SJCRH30 (cell line): ENCODE measurements at regions not wholly inside any gene's neighbourhood (a gene's known extent, or its start where the extent isn't known, plus 50 kb on each side); places are given as distances from the start of the nearest gene placed in this dataset.

Experiments used
- DNase-seq, 2 experiments: peaks; one replicate each; pipeline ENCODE4 v3.0.0-alpha.2; 2015 to 2020
- H3K27ac ChIP-seq: fragments of 250-450 bp; sonication (Bioruptor Pico); 2 replicates; pipeline ENCODE4 v1.5.1; 2020; ENCODE audit warnings: mild to moderate bottlenecking, moderate library complexity
- H3K27me3 ChIP-seq: fragments of 250-450 bp; sonication (Bioruptor Pico); 2 replicates; pipeline ENCODE4 v1.5.1; 2020; ENCODE audit warnings: mild to moderate bottlenecking, moderate library complexity
- H3K36me3 ChIP-seq: fragments of 250-450 bp; sonication (Bioruptor Pico); 2 replicates; pipeline ENCODE4 v1.5.1; 2020; ENCODE audit warnings: mild to moderate bottlenecking, moderate library complexity
- H3K4me1 ChIP-seq: fragments of 250-450 bp; sonication (Bioruptor Pico); 2 replicates; pipeline ENCODE4 v1.5.1; 2020; ENCODE audit warnings: mild to moderate bottlenecking, moderate library complexity
- H3K4me3 ChIP-seq: fragments of 250-450 bp; sonication (Bioruptor Pico); 2 replicates; pipeline ENCODE4 v1.5.1; 2020; ENCODE audit warnings: mild to moderate bottlenecking, moderate library complexity
- H3K9me3 ChIP-seq: fragments of 250-450 bp; sonication (Bioruptor Pico); replicated peaks from 2 replicates; pipeline ENCODE4 v1.5.1; 2020; ENCODE audit warnings: mild to moderate bottlenecking, moderate library complexity

DNA sequence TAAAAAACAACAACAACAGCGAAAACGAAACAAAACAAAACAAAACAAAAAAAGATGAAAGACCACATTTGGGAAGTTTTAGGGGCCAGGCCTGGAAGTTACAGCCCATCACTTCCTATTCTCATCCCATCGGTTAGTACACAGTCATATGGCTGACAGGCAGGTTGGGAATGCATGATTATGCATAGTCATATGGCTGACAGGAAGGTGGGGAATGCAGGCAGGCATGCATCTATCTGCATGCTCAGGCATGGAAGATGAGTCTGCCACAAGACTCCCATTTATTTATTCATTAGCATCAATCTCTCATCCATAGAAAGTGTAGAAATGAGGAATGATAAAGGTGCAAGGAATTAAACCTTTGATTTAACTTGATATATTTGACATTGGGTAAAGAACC, 325.3 kb upstream of the MEX3C start:
- Histone ChIP-seq H3K27me3 (no peaks in the 10 kb centered on the region), H3K4me1 (peaks cover 4% of the 10 kb centered on the region; the same call in 1 of the 2 replicates), H3K4me3 (no peak overlapping the region), H3K9me3 (no peaks in the 10 kb centered on the region), H3K36me3 (no peaks in the 10 kb centered on the region), H3K27ac (no peak overlapping the region)
- DNase-seq, result no peak

DNA sequence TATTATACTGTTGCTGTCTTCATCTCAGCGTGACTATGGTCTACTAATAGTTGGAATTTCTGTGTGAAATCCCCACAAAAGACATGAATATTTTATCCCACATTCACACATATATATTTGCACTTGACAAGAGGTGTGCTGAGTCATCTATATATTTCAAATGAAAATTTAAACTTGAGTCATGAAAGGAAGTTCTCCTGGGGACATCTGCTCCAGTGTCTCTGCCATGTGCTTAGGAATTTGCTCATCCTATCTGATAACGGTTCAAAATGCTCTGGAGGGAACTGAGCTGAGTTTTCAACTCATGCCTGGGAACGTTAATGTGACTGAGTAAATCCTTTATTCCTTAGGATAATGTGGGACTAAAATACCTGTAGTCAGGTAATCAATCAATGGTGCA, 326.2 kb upstream of the MEX3C start:
- H3K27me3 ChIP-seq, result no peaks in the 10 kb centered on the region
- no peak for DNase-seq

DNA sequence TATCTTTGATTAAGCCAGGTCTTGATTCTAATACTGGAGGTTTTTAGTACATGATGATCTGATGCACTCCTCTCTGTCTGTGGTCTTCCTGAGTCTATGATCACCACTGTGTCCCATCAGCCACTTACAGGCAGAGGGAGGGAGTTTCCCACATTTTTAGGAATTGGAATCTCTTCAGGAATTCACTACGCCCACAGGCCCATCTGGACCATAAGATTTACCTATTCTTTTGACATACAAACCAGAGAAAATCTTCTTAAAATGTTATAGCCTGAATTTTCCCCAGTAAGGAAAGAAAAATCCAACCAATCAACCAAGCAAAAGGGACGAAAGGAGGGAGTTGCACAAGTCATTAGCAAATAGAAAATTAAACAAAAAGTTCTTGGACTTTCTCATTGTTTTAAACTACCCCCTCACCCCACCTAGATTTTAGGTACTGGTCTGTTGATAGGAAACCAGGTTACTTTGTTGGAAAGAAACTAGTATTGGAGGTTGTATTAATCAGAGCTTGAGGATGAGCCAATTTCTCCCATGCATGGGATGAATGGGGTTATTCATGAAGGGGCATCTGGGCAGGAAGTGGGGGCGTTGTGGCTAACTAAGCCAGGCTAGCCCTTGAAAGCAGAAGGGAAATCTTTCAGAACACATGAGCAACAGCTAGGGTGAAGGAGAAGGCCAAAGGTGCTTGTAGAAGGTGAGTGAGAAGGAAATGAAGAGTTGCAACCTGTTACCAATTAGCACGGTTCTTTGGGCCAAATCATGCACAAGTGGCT, 328.2 kb upstream of the MEX3C start:
- DNase-seq, result peak in 1 of 2 experiments; percentile 35

More for the DNA sequence above, 326.2 kb upstream of the MEX3C start:
- peaks cover 4% of the 10 kb centered on the region; the same call in 1 of the 2 replicates for H3K4me1 ChIP-seq
- H3K36me3 ChIP-seq, result no peaks in the 10 kb centered on the region
- no peak overlapping the region for H3K4me3 ChIP-seq
- H3K9me3 ChIP-seq, result no peaks in the 10 kb centered on the region
- no peak overlapping the region for H3K27ac ChIP-seq

DNA sequence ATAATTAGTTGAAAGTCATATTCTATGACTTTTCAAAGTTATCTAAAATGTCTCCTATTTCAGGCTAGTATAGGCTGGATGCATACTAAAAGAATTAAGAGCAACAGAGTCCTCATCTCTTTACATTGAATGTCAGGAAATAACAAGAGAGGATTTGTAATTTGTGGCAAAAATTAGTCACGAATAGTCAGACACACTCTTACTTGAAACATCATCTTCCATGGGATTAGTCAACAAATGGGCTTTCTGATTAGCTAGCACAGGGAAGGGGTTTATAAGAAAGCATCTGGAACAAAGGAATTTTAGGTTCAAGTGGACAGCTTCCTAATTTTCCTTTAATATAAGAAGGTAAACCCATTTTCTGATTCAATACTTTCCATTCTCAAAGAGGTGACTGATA, 330.3 kb upstream of the MEX3C start:
- no peaks in the 10 kb centered on the region for H3K27me3 ChIP-seq
- no peak overlapping the region for H3K4me3 ChIP-seq
- H3K27ac ChIP-seq, result no peak overlapping the region
- DNase-seq, result no peak
- peaks cover 4% of the 10 kb centered on the region; the same call in 1 of the 2 replicates for H3K4me1 ChIP-seq
- no peaks in the 10 kb centered on the region for H3K9me3 ChIP-seq
- no peaks in the 10 kb centered on the region for H3K36me3 ChIP-seq

More for the DNA sequence above, 328.2 kb upstream of the MEX3C start:
- Histone ChIP-seq H3K27me3 (no peaks in the 10 kb centered on the region), H3K27ac (no peak overlapping the region), H3K36me3 (no peaks in the 10 kb centered on the region), H3K4me3 (no peak overlapping the region), H3K4me1 (peaks cover 4% of the 10 kb centered on the region; the same call in 1 of the 2 replicates), H3K9me3 (no peaks in the 10 kb centered on the region)

DNA sequence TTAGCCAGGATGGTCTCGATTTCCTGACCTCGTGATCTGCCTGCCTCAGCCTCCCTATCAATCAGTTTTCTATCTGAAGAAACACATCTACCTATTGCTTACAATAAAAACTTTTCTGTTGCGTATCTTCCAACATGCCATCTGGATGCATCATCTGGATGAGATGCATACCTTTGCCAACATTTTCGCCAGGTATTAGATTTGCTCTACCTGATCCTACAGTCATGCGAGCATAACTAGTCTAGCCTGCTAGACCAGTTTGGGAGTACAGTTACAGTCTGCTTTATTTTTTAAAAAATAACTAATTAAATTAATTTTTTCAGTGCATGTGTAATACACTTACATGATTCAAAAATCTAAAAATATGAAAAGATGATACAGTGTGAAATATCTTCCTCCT, 334.0 kb upstream of the MEX3C start:
- no peaks in the 10 kb centered on the region for H3K27me3 ChIP-seq
- H3K9me3 ChIP-seq, result no peaks in the 10 kb centered on the region
- H3K36me3 ChIP-seq, result no peaks in the 10 kb centered on the region
- DNase-seq, result no peak
- no peak overlapping the region for H3K4me3 ChIP-seq
- H3K4me1 ChIP-seq, result no peaks in the 10 kb centered on the region
- no peak overlapping the region for H3K27ac ChIP-seq

DNA sequence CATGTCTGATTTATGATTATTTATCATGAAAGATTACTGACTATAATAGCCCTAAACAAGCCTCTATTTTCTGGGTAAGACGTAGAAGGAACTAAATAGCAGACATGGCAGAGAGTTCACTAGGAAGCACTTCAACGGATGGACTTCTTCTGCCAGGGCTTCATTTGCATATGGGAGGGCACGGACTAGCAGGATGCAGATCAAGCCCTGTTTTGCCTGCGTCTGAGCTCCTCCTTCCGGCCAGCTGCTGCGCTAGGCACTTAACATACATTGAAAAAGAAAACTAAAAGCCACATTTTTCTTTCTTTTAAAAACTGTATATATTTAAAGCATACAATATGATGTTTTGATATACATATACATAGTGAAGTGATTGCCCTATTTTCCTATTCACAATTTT, 340.0 kb upstream of the MEX3C start:
- Histone ChIP-seq H3K36me3 (no peaks in the 10 kb centered on the region), H3K9me3 (no peaks in the 10 kb centered on the region), H3K27ac (peak overlapping the region; percentile 35; the same call in 1 of the 2 replicates), H3K4me3 (no peak overlapping the region), H3K4me1 (no peaks in the 10 kb centered on the region), H3K27me3 (no peaks in the 10 kb centered on the region)
- peak; percentile 72 to 77 for DNase-seq

DNA sequence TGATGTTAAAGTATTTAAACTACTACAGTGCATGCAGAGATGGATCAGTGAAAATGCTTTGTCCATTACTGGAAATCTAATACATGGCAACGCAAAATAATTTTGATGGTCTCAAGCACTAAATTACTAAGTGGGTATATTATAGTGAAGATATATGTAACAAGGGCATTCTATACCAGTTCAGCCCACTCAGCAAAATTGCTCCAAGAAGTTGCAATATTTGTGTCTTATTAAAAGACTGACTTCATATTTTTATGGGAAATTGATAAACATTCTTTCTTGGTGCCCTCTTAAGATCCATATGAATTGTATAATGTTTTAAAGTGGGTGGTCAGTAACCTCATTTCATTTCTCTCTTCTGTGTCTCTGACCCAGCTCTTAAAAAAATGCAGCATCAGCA, 343.1 kb upstream of the MEX3C start:
- Histone ChIP-seq H3K9me3 (no peaks in the 10 kb centered on the region), H3K27ac (no peak overlapping the region), H3K27me3 (no peaks in the 10 kb centered on the region), H3K4me3 (no peak overlapping the region), H3K4me1 (no peaks in the 10 kb centered on the region), H3K36me3 (no peaks in the 10 kb centered on the region)
- no peak for DNase-seq

DNA sequence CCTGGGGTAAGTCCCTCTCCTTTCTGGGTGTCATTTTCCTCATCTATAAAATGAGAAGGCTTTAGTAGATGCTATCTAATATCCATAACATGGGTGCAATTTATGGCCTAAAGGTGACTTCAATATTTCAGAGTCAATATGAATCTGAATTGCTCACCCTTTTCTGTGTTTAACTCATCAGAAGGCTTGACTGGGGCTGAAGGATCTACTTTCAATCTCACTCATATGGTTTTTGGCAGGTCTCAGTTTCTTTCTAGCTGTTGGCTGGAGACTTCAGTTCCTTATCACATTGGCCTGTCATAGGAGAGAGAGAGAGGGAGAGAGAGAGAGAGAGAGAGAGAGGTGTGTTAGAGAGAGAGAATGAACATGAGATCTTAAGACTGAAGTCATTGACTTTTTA, 343.7 kb upstream of the MEX3C start:
- Histone ChIP-seq H3K27me3 (no peaks in the 10 kb centered on the region), H3K9me3 (no peaks in the 10 kb centered on the region)
- no peak for DNase-seq

DNA sequence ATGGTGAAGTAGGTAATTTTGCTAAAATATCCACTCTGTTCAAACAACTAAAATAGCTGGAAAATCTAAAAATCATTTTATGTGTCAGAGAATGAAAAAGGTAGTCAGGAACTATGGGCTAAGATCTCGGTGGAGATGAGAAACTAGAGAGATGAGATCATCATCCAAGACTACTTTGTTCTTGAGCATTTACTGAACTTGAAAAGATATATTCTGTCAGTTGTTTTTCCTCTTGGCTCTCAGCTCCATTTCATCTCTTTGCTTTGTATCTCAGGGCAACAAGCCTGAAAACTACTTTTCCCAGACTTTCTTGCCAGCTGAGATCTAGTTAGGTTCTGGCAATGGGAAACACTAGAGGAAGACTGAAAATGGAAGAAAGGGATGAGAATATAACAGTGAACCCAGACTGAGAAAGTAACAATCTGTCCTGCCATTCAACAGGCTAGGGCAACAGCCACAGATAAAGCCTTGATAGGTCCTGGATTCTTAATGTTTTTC, 346.2 kb upstream of the MEX3C start:
- H3K27ac ChIP-seq, result no peak overlapping the region
- H3K4me3 ChIP-seq, result no peak overlapping the region
- H3K27me3 ChIP-seq, result no peaks in the 10 kb centered on the region
- H3K9me3 ChIP-seq, result no peaks in the 10 kb centered on the region; the same call in 1 of the 2 replicates
- no peaks in the 10 kb centered on the region for H3K4me1 ChIP-seq
- DNase-seq, result no peak
- no peaks in the 10 kb centered on the region for H3K36me3 ChIP-seq

More for the DNA sequence above, 343.7 kb upstream of the MEX3C start:
- no peaks in the 10 kb centered on the region for H3K4me1 ChIP-seq
- no peak overlapping the region for H3K27ac ChIP-seq
- no peak overlapping the region for H3K4me3 ChIP-seq
- no peaks in the 10 kb centered on the region for H3K36me3 ChIP-seq

DNA sequence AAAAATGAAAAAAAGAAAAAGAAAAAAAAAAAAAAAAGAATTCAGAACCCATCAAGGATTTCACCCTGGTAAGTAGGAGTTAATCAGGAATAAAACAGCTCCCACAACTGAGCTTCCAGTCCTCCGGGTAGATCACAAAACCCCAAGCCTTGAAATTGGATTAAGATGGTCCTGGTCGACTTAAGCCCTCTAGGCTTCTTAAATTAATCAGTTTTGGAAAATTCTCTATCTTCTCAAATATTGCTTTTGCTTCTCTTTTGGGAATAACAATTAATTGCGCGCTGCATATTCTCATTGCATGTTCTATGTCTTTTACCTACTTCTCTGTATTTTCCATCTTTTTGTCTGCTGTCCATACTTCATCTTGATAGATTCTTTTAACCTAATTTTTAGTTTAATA, 348.0 kb upstream of the MEX3C start:
- Histone ChIP-seq H3K9me3 (no peaks in the 10 kb centered on the region; the same call in 1 of the 2 replicates), H3K27ac (no peak overlapping the region), H3K4me3 (no peak overlapping the region), H3K4me1 (no peaks in the 10 kb centered on the region), H3K27me3 (no peaks in the 10 kb centered on the region), H3K36me3 (no peaks in the 10 kb centered on the region)
- no peak for DNase-seq

DNA sequence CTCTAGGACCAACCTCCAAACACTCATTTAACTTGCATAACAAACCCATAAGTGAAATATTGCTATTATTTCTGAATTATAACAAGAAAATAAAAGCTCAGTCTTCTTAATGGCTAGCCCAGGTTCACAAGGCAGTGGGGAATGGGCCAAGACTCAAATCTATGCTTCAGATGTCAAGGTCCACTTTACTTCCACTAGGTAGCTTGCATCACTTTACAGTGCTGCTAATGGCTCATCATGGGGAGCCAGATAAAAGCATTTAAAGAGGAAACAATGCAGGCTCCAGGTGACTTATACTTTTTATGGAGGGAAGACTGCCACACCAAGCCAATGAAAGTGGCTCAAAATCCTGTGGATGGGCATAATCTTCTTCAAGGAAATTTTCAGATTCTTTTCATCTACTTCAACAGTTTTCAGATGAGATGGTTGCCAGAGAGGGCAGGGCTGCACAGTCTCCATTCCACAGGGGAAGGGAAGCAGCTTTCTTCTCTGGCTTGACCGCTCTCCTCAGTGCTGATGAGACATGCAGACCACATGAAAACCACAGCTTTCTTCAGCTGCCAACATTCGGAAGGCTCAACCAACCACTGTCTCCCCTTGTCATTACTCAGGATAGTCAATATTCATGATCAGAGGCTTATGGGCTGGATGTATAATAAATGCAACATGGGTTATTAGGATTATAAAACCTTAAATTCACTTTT, 361.9 kb upstream of the MEX3C start:
- Histone ChIP-seq H3K9me3 (no peaks in the 10 kb centered on the region), H3K27ac (no peak overlapping the region), H3K4me3 (no peak overlapping the region), H3K27me3 (no peaks in the 10 kb centered on the region), H3K4me1 (no peaks in the 10 kb centered on the region), H3K36me3 (no peaks in the 10 kb centered on the region)
- DNase-seq, result no peak

DNA sequence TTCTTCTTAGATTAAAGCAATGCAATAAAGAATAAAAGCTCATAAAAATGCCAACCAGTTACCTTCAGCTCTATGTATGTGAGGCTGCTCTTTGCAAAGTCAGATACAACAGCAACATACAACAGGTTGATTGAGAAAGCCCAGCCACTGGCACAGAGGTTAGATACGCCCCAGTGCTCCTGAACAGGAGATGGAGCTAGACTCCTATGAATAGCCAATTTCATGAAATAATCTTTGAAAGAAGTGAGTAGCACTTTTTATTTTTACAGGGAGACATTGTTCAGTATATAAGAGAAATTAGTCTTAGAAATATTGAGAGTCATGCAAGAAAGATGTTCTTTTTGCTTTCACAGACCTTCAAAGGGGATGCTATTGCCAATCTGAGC, 362.4 kb upstream of the MEX3C start:
- Histone ChIP-seq H3K4me3 (no peak overlapping the region), H3K27me3 (no peaks in the 10 kb centered on the region), H3K9me3 (no peaks in the 10 kb centered on the region), H3K4me1 (no peaks in the 10 kb centered on the region), H3K36me3 (no peaks in the 10 kb centered on the region), H3K27ac (no peak overlapping the region)
- no peak for DNase-seq

DNA sequence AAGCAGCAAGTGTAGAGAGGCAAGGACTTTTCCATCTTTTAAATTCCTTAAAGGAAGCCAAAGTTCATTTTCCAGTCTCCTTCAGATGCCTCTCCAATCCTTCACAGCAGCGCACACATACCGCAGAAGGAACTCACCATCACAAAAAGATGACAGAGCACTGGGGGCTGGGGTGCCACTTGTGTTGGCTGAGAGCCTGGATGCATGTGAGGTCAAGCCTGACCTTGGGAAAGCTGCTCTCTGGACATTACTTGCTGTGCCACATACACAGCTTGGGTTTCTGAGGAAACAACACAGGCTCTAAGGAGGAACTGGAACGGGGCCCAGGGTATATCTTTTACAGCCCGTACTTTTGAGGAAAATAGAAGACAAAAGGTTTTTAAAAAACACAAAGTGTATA, 364.3 kb upstream of the MEX3C start:
- no peaks in the 10 kb centered on the region for H3K27me3 ChIP-seq
- H3K36me3 ChIP-seq, result 0 out of 2 replicates have a peak, but pooled peaks cover 2% of the 10 kb centered on the region
- peaks cover 5% of the 10 kb centered on the region for H3K4me1 ChIP-seq
- DNase-seq, result no peak
- H3K27ac ChIP-seq, result no peak overlapping the region
- H3K9me3 ChIP-seq, result no peaks in the 10 kb centered on the region
- H3K4me3 ChIP-seq, result no peak overlapping the region

DNA sequence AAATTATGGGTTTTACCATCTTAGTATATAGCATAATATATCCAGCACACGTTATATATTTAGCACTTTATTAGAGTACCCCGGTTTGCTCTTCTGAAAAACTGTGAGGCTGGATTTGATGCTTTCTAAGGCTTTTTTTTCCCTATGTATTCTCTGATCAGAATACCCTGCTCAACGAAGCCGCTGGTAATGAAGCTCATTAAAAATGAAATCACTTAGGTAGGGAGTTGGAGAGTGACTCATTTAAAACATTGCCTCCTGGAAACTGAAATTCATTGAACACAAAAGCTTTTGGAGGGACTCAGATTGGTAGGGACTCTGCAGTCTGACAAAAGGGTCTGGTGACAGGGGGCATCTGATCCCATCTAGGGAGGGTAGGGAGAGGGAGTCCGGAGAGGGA, 365.4 kb upstream of the MEX3C start:
- Histone ChIP-seq H3K4me3 (no peak overlapping the region), H3K4me1 (peaks cover 16% of the 10 kb centered on the region), H3K36me3 (0 out of 2 replicates have a peak, but pooled peaks cover 2% of the 10 kb centered on the region), H3K27ac (no peak overlapping the region), H3K27me3 (no peaks in the 10 kb centered on the region), H3K9me3 (no peaks in the 10 kb centered on the region)
- DNase-seq, result no peak

DNA sequence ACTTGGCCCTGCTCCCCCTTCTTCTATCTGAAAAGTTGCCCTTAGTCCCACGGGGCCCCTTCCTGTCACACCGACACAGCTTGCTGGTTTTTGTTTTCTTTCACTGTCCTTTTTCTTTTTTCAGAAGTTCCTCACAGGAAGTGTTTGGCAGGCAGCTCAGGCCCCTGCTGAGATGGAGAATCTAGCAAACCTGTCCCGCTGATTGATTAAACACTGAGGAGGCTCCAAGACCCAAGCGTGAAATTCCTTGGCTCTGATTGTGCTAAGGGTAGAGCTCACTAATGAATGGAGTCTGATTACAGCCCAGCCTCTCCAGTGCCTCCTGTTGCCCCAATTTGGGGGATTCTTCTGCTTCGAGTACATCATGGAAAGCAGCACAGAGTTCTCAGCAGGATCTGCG, 365.9 kb upstream of the MEX3C start:
- no peaks in the 10 kb centered on the region for H3K9me3 ChIP-seq
- no peak overlapping the region for H3K4me3 ChIP-seq
- peaks cover 21% of the 10 kb centered on the region for H3K4me1 ChIP-seq
- peak; percentile 19 to 47 for DNase-seq
- H3K36me3 ChIP-seq, result 0 out of 2 replicates have a peak, but pooled peaks cover 2% of the 10 kb centered on the region
- no peak overlapping the region for H3K27ac ChIP-seq
- H3K27me3 ChIP-seq, result no peaks in the 10 kb centered on the region
